ENCODE measurements at regions not wholly inside any gene's neighbourhood (a gene's known extent, or its start where the extent isn't known, plus 50 kb on each side); places are given as distances from the start of the nearest gene placed in this dataset.

DNA sequence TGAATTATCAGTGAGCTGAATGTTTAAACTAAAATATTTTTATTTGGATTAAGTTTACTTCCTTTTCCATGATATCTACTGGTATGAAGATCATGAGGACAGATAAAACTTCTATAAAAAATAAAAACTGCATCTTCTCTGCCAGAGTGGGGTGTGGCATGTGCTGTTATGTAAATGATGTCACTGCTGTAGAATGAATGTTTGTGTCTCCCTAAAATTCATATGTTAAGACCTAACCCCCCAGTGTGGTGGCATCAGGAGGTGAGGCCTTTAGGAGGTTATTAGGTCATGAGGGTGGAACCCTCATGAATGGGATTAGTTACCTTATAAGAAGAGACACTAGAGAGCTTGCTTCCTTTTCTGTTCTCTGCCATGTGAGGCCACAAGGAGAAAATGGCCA is 178.7 kb upstream of the DPH6 start:
- DNase-seq (ENCODE audit: low read depth, low spot score) = no peak

DNA sequence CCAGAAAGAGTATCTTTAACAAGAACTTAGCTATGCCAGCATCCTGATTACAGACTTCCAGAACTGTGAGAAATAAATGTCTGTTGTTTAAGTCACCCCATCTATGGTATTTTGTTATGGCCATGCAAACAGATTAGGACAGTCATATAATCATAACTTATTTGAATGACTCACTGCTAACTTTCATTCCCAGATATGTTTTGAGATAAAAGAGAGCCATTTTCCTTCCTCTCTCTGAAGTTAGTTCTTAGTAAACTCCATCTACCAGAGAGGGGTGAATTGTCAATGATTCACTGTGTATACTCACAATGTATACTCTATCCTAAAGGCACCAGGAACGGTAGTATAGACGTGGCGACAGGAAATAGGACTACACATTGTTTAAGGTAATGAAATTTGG is 179.4 kb upstream of the DPH6 start:
- no peak for DNase-seq (ENCODE audit: low read depth, low spot score)

DNA sequence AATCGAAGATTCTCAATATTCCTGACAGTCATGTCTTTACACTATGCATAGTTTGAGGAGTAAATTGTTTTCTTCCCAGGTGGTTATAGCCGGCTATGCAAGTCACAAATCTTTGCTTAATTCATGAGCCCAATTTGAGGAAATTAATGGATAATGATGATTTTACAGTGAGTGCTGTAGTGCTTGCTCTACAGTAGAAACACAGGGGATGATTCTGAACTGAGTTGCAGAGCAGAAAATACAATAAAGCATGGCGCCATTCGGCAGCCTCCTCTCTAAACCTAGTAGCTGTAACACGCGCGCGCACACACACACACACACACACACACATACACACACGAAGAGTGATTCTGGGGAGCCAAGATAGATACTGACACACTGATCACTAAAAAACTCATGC is 181.7 kb upstream of the DPH6 start:
- DNase-seq (ENCODE audit: low read depth, low spot score) = no peak

DNA sequence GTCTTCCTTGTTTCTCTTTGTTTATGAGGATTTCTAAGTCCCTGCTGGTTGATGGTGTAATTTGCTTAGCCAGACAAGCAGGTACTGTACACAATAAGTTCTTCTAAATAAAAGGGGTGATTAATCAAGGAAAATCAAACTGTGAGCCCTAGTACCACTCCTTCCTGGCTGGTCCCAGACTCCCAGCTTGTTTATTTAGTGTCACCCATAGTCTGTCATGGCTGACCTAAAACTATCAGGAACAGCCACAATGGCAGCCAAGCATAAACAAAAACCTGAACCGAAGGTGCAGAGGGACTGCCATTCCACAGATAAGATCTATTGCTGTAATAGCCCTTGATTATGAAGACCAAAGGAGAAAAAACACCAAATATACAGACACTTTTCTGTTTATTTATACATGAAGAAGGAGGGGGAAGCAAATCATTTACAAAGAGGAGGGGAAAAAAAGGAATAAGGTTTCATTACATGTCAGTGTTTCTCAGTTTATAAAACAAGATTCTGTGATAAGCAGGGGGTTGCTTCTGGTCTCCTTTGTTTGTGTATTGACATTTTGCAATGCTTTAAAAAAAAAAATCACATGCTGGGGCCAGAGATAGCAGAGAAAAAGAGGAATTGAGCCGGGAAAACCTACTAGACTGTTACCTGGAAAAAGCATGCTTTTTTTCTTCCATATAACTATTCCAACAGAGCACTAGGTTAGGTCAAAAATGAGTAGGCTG is 182.4 kb upstream of the DPH6 start:
- no peak for DNase-seq (ENCODE audit: low read depth, low spot score)

DNA sequence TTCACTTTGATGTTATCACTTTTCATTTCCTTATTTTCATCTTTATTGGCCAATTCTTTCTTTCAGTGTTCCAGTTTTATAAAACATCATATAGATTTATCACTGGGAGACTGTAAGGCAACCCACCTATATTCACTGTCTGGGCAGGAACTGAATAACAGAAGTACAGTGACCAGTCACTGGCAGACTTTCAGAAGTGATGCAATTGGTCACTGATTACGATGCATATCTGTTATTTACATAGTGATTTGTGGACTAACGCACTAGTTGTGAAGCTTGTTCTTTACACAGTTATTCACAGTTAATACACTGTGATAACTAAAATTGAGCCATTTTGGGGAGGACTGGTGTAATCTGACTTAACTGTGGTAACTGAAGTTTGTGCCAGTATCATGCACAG is 190.2 kb upstream of the DPH6 start:
- no peak for DNase-seq (ENCODE audit: low read depth, low spot score)

DNA sequence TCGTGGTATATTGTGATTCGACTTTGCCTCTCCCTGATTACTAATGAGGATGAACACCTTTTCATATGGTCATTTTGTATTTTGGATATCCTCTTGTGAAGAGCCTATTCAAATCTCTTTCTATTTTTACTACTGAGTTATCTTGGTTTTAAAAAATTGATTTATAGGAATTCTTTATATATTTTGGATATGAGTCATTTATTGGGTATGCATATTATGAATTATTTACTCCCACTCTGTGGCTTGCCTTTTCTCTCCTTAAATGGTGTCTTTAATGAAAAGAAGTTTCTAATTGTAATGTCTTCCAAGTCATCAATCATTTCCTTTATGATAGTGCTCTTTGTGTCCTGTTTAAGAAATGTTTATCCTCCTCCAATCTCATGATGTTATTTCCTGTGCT is 191.5 kb upstream of the DPH6 start:
- no peak for DNase-seq (ENCODE audit: low read depth, low spot score)

DNA sequence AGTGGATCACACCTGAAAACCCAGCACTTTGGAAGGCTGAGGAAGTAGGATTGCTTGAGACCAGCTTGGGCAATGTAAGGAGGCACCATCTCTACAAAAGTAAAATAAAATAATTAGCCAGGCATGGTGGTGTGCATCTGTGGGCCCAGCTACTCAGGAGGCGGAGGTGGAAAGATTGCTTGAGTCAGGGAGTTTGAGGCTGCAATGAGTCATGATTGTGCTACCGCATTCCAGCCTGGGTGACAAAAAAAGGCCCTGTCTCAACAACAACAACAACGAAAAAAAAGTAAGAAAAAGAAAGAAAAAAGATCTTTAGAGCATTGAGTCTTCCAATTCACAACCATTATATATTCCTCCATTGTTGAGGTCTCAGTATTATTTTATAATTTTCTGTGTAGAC is 192.4 kb upstream of the DPH6 start:
- DNase-seq (ENCODE audit: low read depth, low spot score) = peak; percentile 81

DNA sequence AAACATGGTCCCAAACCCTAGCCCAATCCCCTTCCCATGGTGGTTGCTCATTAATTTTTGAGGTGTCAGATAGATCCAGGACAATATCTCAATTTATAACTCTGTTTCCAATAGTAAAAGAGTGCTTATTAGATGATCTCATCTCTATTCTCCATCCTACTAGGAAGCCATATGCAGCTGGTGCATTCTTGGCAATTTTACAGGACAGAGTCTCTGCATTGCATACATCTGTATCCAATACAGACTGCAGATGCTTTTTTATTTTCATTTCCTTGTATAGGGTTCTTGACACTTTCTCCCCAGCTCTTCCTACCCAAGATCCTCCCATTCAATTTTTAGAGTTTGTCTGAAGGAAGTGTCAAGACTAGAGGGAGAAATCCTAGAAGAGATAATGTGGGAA is 194.8 kb upstream of the DPH6 start:
- no peak for DNase-seq (ENCODE audit: low read depth, low spot score)

DNA sequence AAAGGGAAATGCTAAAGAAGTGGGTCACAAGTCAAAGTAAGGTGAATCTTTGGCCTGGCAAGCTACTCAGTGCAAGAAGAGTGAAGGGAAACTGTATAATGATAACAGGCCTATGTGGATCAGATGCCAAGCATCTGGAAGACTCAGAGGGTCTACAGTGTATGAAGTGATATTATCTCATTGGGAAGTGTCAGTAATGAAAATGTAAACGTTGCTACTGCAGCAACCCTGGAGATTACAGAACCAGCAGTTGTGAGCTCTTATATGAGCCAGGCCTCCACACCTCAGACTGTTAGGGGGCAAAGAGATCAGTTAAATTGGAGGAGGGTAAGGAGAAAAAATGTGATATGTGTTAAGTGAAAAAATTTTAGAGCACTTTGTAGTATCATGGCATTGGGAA is 195.4 kb upstream of the DPH6 start:
- DNase-seq (ENCODE audit: low read depth, low spot score) = no peak

DNA sequence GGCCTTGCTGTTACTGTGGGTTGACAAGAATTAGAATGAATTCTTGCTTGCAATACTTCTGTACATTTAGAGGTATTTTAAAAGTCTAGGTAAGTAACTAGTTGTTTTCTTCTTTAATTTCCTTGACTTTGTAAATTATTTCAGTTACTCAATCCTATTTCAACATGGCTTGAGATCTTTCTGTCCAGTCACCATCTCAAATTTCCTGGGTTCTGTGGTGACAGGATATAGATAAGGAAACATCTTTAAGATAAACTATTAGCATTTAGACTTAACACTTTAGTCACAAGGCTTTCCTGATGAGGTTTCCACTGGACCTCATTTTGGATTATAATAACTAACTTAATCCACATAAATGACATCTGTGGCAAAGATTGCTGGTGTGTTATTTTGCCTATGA is 195.9 kb upstream of the DPH6 start:
- no peak for DNase-seq (ENCODE audit: low read depth, low spot score)

DNA sequence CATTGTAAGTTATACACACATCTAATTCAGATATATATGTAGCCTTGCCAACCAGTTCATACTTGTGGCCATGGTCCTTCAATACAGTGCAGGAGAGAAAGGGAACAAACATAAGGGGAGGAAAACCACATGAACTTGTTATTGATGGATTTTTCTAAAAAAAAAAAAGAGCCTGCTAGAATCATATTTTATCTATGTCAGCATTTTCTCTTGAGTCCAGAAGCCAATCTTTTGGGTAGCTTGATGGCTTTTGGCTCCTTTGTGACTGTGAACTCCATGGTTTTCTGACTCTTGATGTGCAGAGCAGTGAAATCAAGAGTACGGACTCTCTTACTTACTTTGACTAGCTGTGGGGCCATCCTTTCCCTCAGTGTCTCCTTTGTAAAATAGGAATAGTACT is 197.4 kb upstream of the DPH6 start:
- DNase-seq (ENCODE audit: low read depth, low spot score) = peak; percentile 35

DNA sequence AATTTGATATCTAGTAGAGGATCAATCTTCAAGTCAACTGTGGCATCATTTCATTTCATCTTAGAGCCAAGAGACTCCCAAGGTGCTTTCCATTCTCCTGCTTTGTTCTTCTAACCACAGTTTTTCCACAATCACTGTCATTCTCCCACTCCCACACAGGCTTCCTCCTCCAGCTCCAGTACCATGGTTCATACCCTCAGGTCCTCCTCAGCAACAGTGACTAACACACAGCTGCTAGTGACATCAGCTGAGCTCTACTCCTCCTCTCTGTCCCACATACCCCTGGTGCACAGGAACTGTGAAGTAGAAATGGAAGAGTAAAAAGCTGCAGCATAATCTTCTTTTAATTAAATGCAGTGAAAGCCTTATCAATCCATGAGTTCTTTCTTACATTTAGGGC is 200.2 kb upstream of the DPH6 start:
- DNase-seq (ENCODE audit: low read depth, low spot score) = no peak

DNA sequence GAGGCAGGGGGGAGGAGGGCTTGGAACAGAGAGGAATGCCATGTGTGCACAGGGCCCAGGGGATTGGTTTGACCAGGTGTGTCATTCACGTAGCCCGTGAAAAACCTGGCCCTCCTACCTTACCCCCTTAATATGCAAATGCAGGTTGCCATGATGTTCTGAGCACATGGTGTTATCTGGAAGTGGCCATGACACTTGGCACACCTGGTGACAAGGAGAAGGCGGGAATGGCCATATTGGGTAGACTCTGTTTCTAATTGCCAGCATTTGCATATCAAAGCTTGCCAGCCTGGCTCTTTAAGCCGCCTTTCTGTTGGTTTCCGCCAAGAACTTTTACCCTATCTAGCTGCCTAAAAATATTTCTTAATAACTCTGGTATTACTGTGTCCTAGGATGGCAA is 202.1 kb upstream of the DPH6 start:
- DNase-seq (ENCODE audit: low read depth, low spot score) = no peak

DNA sequence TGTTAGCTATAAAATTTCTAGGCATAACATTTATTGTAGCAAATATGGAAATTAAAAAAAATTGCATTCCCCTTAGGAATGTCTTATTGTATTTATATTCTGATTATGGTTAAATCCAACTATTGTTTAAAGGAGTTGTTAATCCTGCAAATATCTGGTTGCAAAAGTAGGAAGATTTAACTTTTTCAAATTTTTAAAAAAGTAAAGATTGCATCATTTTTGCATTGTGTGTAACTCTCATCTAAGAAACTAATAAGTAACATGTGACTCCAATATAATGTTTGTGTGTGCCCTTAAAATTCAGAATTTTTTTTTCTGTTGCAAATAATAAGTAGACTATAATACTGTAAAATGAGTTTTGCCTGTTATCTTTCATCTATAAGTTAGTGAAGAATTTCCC is 204.1 kb upstream of the DPH6 start:
- no peak for DNase-seq (ENCODE audit: low read depth, low spot score)

DNA sequence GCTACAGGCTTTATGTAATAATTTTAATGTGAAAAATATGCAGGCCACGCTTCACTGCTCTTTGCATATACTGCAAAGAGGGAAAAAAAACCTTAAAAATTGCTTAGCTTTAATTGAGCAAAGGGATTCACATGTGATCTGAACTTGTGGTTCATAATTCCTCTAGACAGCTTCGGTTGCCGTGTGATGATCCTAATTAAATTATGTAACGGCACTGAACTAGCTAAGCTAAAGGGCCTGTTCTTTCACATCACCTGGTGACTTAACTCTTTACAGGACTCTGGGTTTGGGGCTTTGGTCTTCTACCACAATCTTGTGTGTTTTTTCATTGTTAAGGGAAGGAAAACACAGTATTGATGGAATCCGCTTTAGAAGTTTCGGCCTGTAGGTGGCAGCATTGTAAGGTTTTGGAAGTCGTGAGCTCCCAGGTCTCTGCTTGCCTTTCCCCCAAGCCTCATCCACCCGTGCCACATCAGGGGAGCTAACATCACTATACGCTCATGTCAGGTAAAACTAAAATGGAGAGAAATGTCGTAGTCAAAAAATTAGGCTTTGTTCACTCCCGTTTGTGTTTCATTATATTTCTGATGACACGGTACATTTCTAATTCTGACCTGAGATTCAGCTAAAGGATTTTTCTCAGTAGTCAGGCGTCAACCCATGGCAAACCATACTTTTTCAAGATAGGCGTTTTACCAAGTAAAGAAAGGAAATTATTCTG is 205.6 kb upstream of the DPH6 start:
- DNase-seq (ENCODE audit: low read depth, low spot score) = peak; percentile 90

DNA sequence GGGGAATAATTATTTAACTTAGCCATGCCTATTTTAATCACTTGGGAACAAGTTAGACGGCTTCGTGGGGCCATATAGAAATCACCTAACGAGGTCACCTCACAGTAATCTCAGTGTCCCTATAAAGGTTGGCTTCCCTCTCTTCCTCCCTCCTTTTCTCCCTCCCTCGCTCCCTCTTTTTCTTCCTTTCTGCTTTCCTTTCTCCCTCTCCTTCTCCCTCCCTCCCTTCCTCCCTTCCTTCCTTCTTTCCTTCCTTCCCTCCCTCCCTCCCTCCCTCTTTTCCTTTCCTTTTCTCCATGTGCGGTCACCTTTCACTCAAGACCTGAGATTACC is 206.1 kb upstream of the DPH6 start:
- no peak for DNase-seq (ENCODE audit: low read depth, low spot score)

DNA sequence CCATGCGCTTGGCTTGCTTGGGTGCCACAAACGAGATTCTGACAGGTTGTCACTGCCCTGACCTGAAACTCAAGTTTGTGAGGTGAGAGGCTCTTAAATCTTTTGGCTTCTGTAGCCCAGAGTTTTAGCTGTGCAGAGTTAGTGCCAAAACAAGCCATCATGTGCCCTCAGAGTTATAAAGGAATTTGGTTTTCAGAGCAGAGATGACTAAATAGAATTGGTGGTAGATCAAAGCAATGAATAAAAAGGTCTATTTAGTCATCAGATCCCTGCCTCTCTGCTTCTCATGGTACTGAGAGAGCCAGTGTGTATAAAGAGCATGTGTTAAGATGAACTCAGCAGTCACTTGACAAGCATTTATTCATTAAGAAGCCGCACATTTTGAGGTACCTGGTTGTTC is 207.5 kb upstream of the DPH6 start:
- DNase-seq (ENCODE audit: low read depth, low spot score) = peak; percentile 85

DNA sequence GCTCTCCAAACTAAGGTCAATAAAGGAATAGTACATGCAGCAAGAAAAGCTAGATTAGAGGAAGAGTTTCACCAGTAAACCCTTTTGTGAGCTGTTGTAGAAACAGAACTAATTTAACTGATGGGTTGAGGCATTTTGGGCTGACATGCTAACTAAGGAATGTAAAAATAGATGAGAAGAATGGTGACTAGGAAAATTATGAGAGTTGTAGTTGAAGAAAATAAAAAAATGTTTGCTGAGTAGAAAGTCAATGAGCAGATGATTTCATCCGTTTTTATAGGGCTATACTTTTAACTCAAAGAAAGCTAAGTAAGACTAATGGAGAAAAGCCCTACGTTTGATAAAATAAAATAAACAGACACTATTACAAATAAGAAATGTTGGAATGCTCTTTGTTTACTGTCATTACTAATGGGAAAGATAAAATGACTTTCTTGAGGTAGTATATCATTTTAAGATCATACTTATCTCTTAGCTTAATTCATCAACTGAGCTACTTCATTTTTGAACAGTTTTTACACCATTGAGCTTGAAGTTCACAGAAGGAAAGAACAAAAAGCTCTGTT is 209.4 kb upstream of the DPH6 start:
- DNase-seq (ENCODE audit: low read depth, low spot score) = no peak

DNA sequence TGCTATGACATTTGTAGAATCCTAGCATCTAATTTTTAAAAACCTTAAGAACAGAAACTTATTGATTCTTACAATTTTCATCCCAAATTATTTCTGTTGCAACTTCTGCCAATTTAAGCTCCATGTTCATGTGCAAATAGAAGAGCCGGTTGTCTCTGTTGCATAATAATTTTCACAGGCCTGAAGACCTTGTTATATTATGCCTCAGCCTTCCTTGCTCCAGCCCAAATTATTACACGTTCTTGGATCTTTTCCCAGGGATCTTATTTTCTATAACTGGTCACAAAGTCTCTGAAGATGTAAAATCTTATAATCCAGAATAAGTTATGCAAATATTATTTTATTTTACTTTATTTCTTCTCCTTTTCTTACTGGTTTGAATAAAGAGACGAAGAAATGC is 210.7 kb upstream of the DPH6 start:
- no peak for DNase-seq (ENCODE audit: low read depth, low spot score)

DNA sequence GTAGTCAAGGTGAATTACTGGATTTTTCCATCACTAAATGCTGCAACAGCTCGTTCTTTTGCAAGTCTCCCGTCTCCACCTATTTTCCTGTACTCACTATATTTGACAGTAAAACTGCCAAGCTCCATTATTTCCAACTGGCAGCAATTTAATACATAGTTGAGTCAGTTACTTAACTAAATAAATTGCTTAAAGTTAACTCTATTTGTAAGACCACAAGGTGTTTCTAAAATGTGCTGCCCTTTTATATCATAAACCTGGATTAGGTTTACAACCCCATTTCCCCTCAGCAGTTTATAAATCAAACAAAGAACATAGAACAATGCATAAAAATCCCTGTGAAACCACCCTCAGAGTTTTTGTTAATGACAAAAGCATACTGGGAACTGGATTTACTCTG is 211.4 kb upstream of the DPH6 start:
- no peak for DNase-seq (ENCODE audit: low read depth, low spot score)

DNA sequence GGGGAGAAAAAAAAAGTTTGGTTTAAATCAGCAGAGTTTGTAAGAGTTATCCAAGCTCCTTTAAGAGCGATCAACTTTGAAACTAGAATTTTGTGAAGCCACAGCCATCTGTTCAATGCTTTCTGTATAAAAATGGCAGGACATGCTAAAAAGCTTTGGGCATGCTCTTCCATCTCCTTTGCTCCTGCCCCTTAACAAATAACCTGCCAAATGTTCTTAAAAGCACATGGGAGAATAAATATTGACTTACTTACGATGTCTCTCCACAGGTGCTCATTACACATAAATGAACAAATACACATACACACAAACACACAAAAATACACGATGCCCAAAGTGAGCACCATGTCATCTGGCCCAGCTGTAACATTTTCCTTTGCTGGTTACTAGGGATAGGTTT is 211.8 kb upstream of the DPH6 start:
- DNase-seq (ENCODE audit: low read depth, low spot score) = no peak

DNA sequence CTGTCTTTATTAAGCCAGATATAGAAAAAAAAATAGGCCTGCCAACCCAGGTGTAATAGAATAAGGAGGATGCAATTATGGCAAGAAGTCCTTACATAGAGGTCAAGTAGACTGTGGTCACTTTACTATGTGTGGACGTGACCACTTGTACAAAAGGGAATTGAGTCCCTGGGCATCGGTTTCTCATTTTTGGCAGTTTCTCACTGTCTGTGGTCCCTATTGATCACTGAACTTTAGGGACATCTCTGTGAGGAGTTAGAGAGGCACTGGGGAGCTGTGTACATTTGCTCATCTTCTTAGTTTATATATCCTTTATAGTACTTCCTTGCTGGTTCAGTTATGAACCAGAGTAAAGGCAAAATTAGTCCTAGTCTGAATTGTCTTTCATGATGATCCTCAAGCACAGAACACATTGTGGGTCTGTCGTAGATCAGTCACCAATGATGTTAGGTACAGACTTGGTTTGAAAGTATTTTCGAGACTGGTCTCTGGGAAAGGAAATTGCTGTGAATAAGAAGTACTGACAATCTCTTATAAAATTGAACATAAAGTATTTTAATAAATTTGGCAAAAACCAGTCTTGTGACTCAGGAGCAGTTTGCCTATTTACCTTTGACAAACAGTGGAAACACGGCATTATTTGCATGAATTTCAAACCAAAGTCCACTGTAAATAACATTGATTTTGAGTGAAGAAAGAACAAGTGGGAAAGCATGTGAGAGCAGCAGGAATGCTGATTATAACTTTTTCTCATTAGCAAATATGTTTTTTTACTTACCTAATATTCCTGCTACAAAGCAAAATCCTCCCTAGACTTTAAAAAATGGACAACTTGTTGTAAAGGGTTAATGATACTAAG is 218.9 kb upstream of the DPH6 start:
- no peak for DNase-seq (ENCODE audit: low read depth, low spot score)

DNA sequence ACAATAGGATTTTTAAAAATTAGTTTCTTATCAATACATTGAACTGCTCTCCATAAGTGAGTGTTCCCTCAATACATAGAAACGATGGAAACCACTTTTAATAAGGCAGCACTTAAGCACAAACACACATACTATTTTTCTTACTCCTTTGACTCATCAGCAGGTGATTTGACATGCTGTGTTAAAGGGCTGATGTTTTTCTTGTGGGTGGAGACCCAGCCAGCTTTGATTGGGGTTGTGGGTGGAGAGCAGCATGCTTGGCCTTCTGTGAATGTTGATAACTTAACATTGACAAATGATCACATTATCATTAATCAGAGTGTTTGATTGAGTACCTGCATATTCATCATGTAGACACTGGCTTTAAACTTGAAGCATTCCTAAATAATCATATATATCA is 223.0 kb upstream of the DPH6 start:
- no peak for DNase-seq (ENCODE audit: low read depth, low spot score)

All from astrocyte of the hippocampus (primary cell).